Hepatocyte (in vitro differentiated cells): ENCODE measurements at regions not wholly inside any gene's neighbourhood (a gene's known extent, or its start where the extent isn't known, plus 50 kb on each side); places are given as distances from the start of the nearest gene placed in this dataset.

Experiments
- DNase-seq: peaks from one replicate; pipeline ENCODE4 v3.0.0-alpha.2; 2016; ENCODE audit warnings: low spot score
- H2AFZ ChIP-seq: fragments of 200-600 bp; sonication (generic); 2 replicates; pipeline ENCODE4 v1.6.0; 2016; ENCODE audit warnings: antibody characterized with exemption, mild to moderate bottlenecking
- H3K27ac ChIP-seq: fragments of 200-600 bp; sonication (generic); 2 replicates; pipeline ENCODE4 v1.5.1; 2016; ENCODE audit warnings: mild to moderate bottlenecking
- H3K27me3 ChIP-seq: fragments of 200-600 bp; sonication (generic); 2 replicates; pipeline ENCODE4 v1.6.1; 2016
- H3K36me3 ChIP-seq: fragments of 200-600 bp; sonication (generic); replicated peaks from 2 replicates; pipeline ENCODE4 v1.5.1; 2016; ENCODE audit warnings: low read depth; ENCODE audit not compliant: insufficient read depth
- H3K4me1 ChIP-seq: fragments of 200-600 bp; sonication (generic); 2 replicates; pipeline ENCODE4 v1.5.1; 2016; ENCODE audit warnings: mild to moderate bottlenecking, moderate library complexity; ENCODE audit not compliant: insufficient read depth
- H3K4me2 ChIP-seq: fragments of 200-600 bp; sonication (generic); 2 replicates; pipeline ENCODE4 v1.6.0; 2016
- H3K4me3 ChIP-seq: fragments of 200-600 bp; sonication (generic); 2 replicates; pipeline ENCODE4 v1.5.1; 2016; ENCODE audit warnings: mild to moderate bottlenecking
- H3K79me2 ChIP-seq: fragments of 200-600 bp; sonication (generic); 2 replicates; pipeline ENCODE4 v1.6.0; 2017; ENCODE audit warnings: mild to moderate bottlenecking
- H3K9me2 ChIP-seq: fragments of 200-600 bp; sonication (generic); replicated peaks from 2 replicates; pipeline ENCODE4 v1.6.0; 2017; ENCODE audit warnings: mild to moderate bottlenecking; ENCODE audit not compliant: insufficient read depth
- H3K9me3 ChIP-seq: fragments of 200-600 bp; sonication (generic); 2 replicates; pipeline ENCODE4 v1.5.1; 2016; ENCODE audit warnings: low read depth, mild to moderate bottlenecking
- H4K20me1 ChIP-seq: fragments of 200-600 bp; sonication (generic); 2 replicates; pipeline ENCODE4 v1.6.0; 2016; ENCODE audit warnings: mild to moderate bottlenecking; ENCODE audit not compliant: insufficient read depth, poor library complexity, severe bottlenecking
- EZH2 ChIP-seq: fragments of 200-600 bp; sonication (generic); IDR thresholded peaks from 2 replicates; pipeline ENCODE4 v1.6.1; 2016; ENCODE audit warnings: antibody characterized with exemption, mild to moderate bottlenecking, borderline replicate concordance
- EZH2phosphoT487 ChIP-seq: fragments of 200-600 bp; sonication (generic); IDR thresholded peaks from one replicate; pipeline ENCODE4 v1.6.1; 2018; ENCODE audit warnings: antibody characterized with exemption, mild to moderate bottlenecking, low read depth, moderate library complexity; ENCODE audit not compliant: unreplicated experiment, severe bottlenecking
- WGBS: methylation state at CpG from one replicate; pipeline ENCODE4 v1.1.6; 2016; ENCODE audit warnings: low lambda C conversion rate; ENCODE audit errors: missing lambda C conversion rate; 5-methylcytosine and 5-hydroxymethylcytosine counted together
- TF ChIP-seq, protein P1 (sequence below): fragments of 200-600 bp; sonication (generic); IDR thresholded peaks from 2 replicates; pipeline ENCODE4 v1.5.1; 2016; ENCODE audit warnings: antibody characterized with exemption, mild to moderate bottlenecking; ENCODE audit not compliant: poor library complexity

DNA sequence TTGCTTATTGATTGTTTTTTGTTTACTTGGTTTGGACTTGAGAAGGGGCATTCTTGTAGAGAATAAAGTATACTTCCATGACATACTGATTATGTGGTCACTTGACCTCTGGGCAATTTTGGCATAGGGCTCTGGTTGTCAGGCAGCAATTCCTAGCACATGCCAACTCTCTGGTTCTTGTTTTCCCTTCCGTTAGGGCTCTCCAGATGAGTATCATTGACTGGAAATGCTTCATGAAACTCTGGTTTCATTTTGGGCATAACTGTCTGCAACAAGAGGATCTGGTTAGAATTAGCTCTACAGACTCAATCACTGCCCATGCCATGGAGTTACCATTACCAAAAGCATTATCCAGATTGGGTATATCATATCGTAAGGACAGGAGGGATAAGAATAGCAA is 1057.9 kb downstream of the FAT4 start:
- 98% methylated on average over 2 of the region's 2 CpGs for WGBS
- H3K79me2 ChIP-seq = no peaks in the 10 kb centered on the region
- no peaks in the 10 kb centered on the region for H3K27me3 ChIP-seq
- no peaks in the 10 kb centered on the region for H3K9me3 ChIP-seq
- H4K20me1 ChIP-seq = no peaks in the 10 kb centered on the region
- no peak overlapping the region for H3K4me3 ChIP-seq
- no peak for DNase-seq
- TF ChIP-seq, protein P1, sequence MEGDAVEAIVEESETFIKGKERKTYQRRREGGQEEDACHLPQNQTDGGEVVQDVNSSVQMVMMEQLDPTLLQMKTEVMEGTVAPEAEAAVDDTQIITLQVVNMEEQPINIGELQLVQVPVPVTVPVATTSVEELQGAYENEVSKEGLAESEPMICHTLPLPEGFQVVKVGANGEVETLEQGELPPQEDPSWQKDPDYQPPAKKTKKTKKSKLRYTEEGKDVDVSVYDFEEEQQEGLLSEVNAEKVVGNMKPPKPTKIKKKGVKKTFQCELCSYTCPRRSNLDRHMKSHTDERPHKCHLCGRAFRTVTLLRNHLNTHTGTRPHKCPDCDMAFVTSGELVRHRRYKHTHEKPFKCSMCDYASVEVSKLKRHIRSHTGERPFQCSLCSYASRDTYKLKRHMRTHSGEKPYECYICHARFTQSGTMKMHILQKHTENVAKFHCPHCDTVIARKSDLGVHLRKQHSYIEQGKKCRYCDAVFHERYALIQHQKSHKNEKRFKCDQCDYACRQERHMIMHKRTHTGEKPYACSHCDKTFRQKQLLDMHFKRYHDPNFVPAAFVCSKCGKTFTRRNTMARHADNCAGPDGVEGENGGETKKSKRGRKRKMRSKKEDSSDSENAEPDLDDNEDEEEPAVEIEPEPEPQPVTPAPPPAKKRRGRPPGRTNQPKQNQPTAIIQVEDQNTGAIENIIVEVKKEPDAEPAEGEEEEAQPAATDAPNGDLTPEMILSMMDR = no peak
- TF ChIP-seq EZH2 (no peak), EZH2phosphoT487 (no peak)
- no peaks in the 10 kb centered on the region for H3K4me1 ChIP-seq
- H3K36me3 ChIP-seq = no peaks in the 10 kb centered on the region
- no peaks in the 10 kb centered on the region for H3K9me2 ChIP-seq
- no peak overlapping the region for H2AFZ ChIP-seq
- no peak overlapping the region for H3K4me2 ChIP-seq
- no peak overlapping the region for H3K27ac ChIP-seq

DNA sequence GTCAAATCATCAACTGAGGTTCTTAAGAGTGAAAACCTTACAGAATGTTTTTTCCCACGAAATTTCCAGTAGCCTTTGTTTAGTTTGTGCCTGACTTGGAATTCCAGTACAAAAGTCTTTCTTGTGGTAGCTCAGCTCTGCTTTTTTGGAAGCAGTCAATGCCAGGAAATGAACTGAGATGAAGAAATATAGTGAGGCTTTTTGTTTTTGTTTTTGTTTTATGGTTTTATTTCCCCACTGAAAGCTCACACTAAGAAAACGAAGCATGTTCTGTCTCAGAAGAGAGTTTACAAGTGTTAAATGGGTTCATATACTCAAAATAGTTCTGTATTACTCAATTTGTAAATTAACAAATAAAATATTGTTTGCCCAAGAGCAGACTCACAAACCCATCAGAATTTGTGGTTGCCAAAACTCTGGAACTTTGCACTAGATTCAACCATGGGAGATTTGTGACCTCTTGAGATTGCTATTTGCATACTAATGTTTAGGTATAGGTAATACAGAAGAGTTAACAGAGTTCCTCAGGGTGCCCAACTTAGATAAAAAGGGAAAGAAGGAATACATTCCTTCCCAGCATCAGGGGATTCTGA is 1060.8 kb downstream of the FAT4 start:
- Histone ChIP-seq H3K27ac (no peak overlapping the region), H3K4me3 (no peak overlapping the region), H3K9me2 (no peaks in the 10 kb centered on the region), H2AFZ (no peak overlapping the region), H3K36me3 (no peaks in the 10 kb centered on the region), H4K20me1 (no peaks in the 10 kb centered on the region), H3K4me2 (no peak overlapping the region), H3K4me1 (no peaks in the 10 kb centered on the region), H3K9me3 (no peaks in the 10 kb centered on the region), H3K27me3 (no peaks in the 10 kb centered on the region), H3K79me2 (no peaks in the 10 kb centered on the region)
- TF ChIP-seq, protein P1 = no peak
- no peak for TF ChIP-seq EZH2
- no peak for TF ChIP-seq EZH2phosphoT487
- 61% methylated on average over 2 of the region's 2 CpGs for WGBS
- no peak for DNase-seq

- no peak overlapping the region for H2AFZ ChIP-seq
- H4K20me1 ChIP-seq = no peaks in the 10 kb centered on the region
- H3K27ac ChIP-seq = no peak overlapping the region
- no peaks in the 10 kb centered on the region for H3K9me3 ChIP-seq
- no peak overlapping the region for H3K4me3 ChIP-seq
- H3K9me2 ChIP-seq = no peaks in the 10 kb centered on the region
- DNase-seq = no peak
- no peaks in the 10 kb centered on the region for H3K36me3 ChIP-seq
- H3K79me2 ChIP-seq = no peaks in the 10 kb centered on the region
- TF ChIP-seq, protein P1 = no peak
- no peak for TF ChIP-seq EZH2phosphoT487
- TF ChIP-seq EZH2 = no peak
- no peaks in the 10 kb centered on the region for H3K27me3 ChIP-seq
- no peaks in the 10 kb centered on the region for H3K4me1 ChIP-seq
- no peak overlapping the region for H3K4me2 ChIP-seq
Measured at GRCh38 chr4:126385954-126386353, 1071.2 kb downstream of the FAT4 start.

- Histone ChIP-seq H4K20me1 (no peaks in the 10 kb centered on the region), H3K27ac (no peak overlapping the region)
Measured at GRCh38 chr4:126386512-126386911, 1071.8 kb downstream of the FAT4 start.

More at GRCh38 chr4:126386512-126386911, 1071.8 kb downstream of the FAT4 start:
- no peaks in the 10 kb centered on the region for H3K9me2 ChIP-seq
- no peak overlapping the region for H2AFZ ChIP-seq
- no peak for DNase-seq
- H3K79me2 ChIP-seq = no peaks in the 10 kb centered on the region
- H3K27me3 ChIP-seq = no peaks in the 10 kb centered on the region
- H3K36me3 ChIP-seq = no peaks in the 10 kb centered on the region
- 80% methylated on average over 2 of the region's 2 CpGs for WGBS
- no peaks in the 10 kb centered on the region for H3K9me3 ChIP-seq
- TF ChIP-seq, protein P1 = no peak
- TF ChIP-seq EZH2phosphoT487 (no peak), EZH2 (no peak)
- H3K4me3 ChIP-seq = no peak overlapping the region
- H3K4me1 ChIP-seq = no peaks in the 10 kb centered on the region
- no peak overlapping the region for H3K4me2 ChIP-seq
